Thoracic aorta (tissue), 2 donors: ENCODE measurements at regions not wholly inside any gene's neighbourhood (a gene's known extent, or its start where the extent isn't known, plus 50 kb on each side); places are given as distances from the start of the nearest gene placed in this dataset.
"Not testable (repeated sequence)": the region's sequence is repeated elsewhere in the genome, so short reads cannot be mapped to it uniquely, and the experiment has no call there.

Experiments
- ATAC-seq: fragments of 150-250 bp; one replicate; pipeline ENCODE4 v1.8.0; 2017; ENCODE audit warnings: low read depth; ENCODE audit not compliant: insufficient number of reproducible peaks, low FRiP score
- DNase-seq: peaks from one replicate; pipeline ENCODE4 v3.0.0-alpha.2; 2020; ENCODE audit warnings: low spot score
- H3K27ac ChIP-seq, 2 donors: fragments of 200-600 bp; sonication (generic); 1 replicate in 1 of 2; 2 replicates in 1 of 2; pipeline ENCODE4 v1.5.1; 2016; ENCODE audit warnings: mild to moderate bottlenecking in 2 of 2, moderate library complexity in 2 of 2
- H3K27me3 ChIP-seq: fragments of 200-600 bp; sonication (generic); replicated peaks from 2 replicates; pipeline ENCODE4 v1.6.0; 2016; ENCODE audit warnings: mild to moderate bottlenecking; ENCODE audit not compliant: insufficient read depth
- H3K36me3 ChIP-seq: fragments of 200-600 bp; sonication (generic); one replicate; pipeline ENCODE4 v1.5.1; 2016
- H3K4me1 ChIP-seq, 2 donors: fragments of 200-600 bp; sonication (generic); 1 replicate in 1 of 2; 2 replicates in 1 of 2; pipeline versions ENCODE4 v1.5.1 to v1.6.0; 2016; ENCODE audit warnings: low read depth in 2 of 2, mild to moderate bottlenecking in 1 of 2; ENCODE audit not compliant: control insufficient read depth in 1 of 2
- H3K4me3 ChIP-seq: fragments of 200-600 bp; sonication (generic); 2 replicates; pipeline ENCODE4 v1.5.1; 2016; ENCODE audit warnings: mild to moderate bottlenecking
- H3K9me3 ChIP-seq: fragments of 200-600 bp; sonication (generic); 2 replicates; pipeline ENCODE4 v1.5.1; 2016
- CTCF ChIP-seq: fragments of 200-600 bp; sonication (generic); IDR thresholded peaks from one replicate; pipeline ENCODE4 v1.5.1; 2019; ENCODE audit warnings: antibody characterized with exemption

- H3K4me1 ChIP-seq, DNase-seq, H3K27me3 ChIP-seq, H3K4me3 ChIP-seq, H3K9me3 ChIP-seq, ATAC-seq, H3K27ac ChIP-seq, H3K36me3 ChIP-seq: not testable (repeated sequence)
These were observed 2226.0 kb upstream of the DEFB115 start for GRCh38 chr20:29031262-29031982.

- H3K9me3 ChIP-seq, ATAC-seq, DNase-seq, H3K27me3 ChIP-seq, H3K36me3 ChIP-seq, H3K4me1 ChIP-seq, H3K4me3 ChIP-seq, H3K27ac ChIP-seq: not testable (repeated sequence)
These were observed 2213.2 kb upstream of the DEFB115 start for GRCh38 chr20:29044239-29044638.

- not testable (repeated sequence) for H3K27ac ChIP-seq, H3K9me3 ChIP-seq, H3K4me3 ChIP-seq, H3K27me3 ChIP-seq, DNase-seq, H3K36me3 ChIP-seq, ATAC-seq, H3K4me1 ChIP-seq
These were observed 2207.4 kb upstream of the DEFB115 start for GRCh38 chr20:29050008-29050606.

GRCh38 chr20:29057866-29058484 lies 2199.5 kb upstream of the DEFB115 start:
- not testable (repeated sequence) for H3K4me3 ChIP-seq, ATAC-seq, H3K27me3 ChIP-seq, H3K4me1 ChIP-seq, H3K27ac ChIP-seq, H3K9me3 ChIP-seq, DNase-seq, H3K36me3 ChIP-seq
- TF ChIP-seq CTCF: peak; percentile 27

GRCh38 chr20:29062451-29062850 lies 2195.0 kb upstream of the DEFB115 start:
- ATAC-seq, H3K27me3 ChIP-seq, H3K4me1 ChIP-seq, DNase-seq, H3K36me3 ChIP-seq, H3K27ac ChIP-seq, H3K4me3 ChIP-seq: not testable (repeated sequence)
- peaks cover 12% of the 10 kb centered on the region for H3K9me3 ChIP-seq

- DNase-seq, H3K36me3 ChIP-seq, ATAC-seq, H3K4me1 ChIP-seq, H3K27me3 ChIP-seq, H3K27ac ChIP-seq, H3K4me3 ChIP-seq: not testable (repeated sequence)
- peaks cover 12% of the 10 kb centered on the region for H3K9me3 ChIP-seq
These were observed 2191.1 kb upstream of the DEFB115 start for GRCh38 chr20:29066341-29066740.

GRCh38 chr20:29073640-29074039 lies 2183.8 kb upstream of the DEFB115 start:
- H3K9me3 ChIP-seq, H3K4me3 ChIP-seq, H3K4me1 ChIP-seq, H3K27me3 ChIP-seq, H3K27ac ChIP-seq, DNase-seq, H3K36me3 ChIP-seq, ATAC-seq: not testable (repeated sequence)
